GM19328 (cell line): ENCODE measurements at regions not wholly inside any gene's neighbourhood (a gene's known extent, or its start where the extent isn't known, plus 50 kb on each side); places are given as distances from the start of the nearest gene placed in this dataset.
"Not testable (repeated sequence)": the region's sequence is repeated elsewhere in the genome, so short reads cannot be mapped to it uniquely, and the experiment has no call there.

Experiments used
- ATAC-seq: cut with Tn5 transposase; IDR thresholded peaks from one replicate; pipeline ENCODE4 v1.9.1; 2021; ENCODE audit warnings: mild to moderate bottlenecking, moderate library complexity; ENCODE audit not compliant: unreplicated experiment

GRCh38 chr6:144602523-144603180 is 317.5 kb downstream of the UTRN start:
- ATAC-seq, result no peak

- no peak for ATAC-seq
These were observed 320.9 kb downstream of the UTRN start for GRCh38 chr6:144606083-144606482.

- no peak for ATAC-seq
These were observed 323.0 kb downstream of the UTRN start for GRCh38 chr6:144607998-144608735.

- no peak for ATAC-seq
These were observed 327.7 kb downstream of the UTRN start for GRCh38 chr6:144612811-144613210.

- ATAC-seq, result no peak
These were observed 328.7 kb downstream of the UTRN start for GRCh38 chr6:144613859-144614258.

GRCh38 chr6:144615870-144616269 is 330.7 kb downstream of the UTRN start:
- ATAC-seq, result no peak

- no peak for ATAC-seq
These were observed 332.1 kb downstream of the UTRN start for GRCh38 chr6:144617191-144617590.

GRCh38 chr6:144617708-144618107 is 332.6 kb downstream of the UTRN start:
- ATAC-seq, result no peak

- no peak for ATAC-seq
These were observed 334.8 kb downstream of the UTRN start for GRCh38 chr6:144619966-144620365.

GRCh38 chr6:144621332-144621731 is 336.2 kb downstream of the UTRN start:
- ATAC-seq, result no peak

- ATAC-seq, result no peak
These were observed 339.1 kb downstream of the UTRN start for GRCh38 chr6:144624246-144624645.

GRCh38 chr6:144624716-144625115 is 339.6 kb downstream of the UTRN start:
- no peak for ATAC-seq

GRCh38 chr6:144630857-144631256 is 345.7 kb downstream of the UTRN start:
- no peak for ATAC-seq

- ATAC-seq, result no peak
These were observed 347.1 kb downstream of the UTRN start for GRCh38 chr6:144632266-144632665.

- no peak for ATAC-seq
These were observed 348.8 kb downstream of the UTRN start for GRCh38 chr6:144633886-144634285.

- no peak for ATAC-seq
These were observed 349.2 kb downstream of the UTRN start for GRCh38 chr6:144634371-144634770.

GRCh38 chr6:144635051-144635450 is 349.9 kb downstream of the UTRN start:
- ATAC-seq, result no peak

- ATAC-seq, result not testable (repeated sequence)
These were observed 350.9 kb downstream of the UTRN start for GRCh38 chr6:144636025-144636424.

GRCh38 chr6:144637541-144637940 is 352.4 kb downstream of the UTRN start:
- ATAC-seq, result no peak

GRCh38 chr6:144639654-144640053 is 354.5 kb downstream of the UTRN start:
- no peak for ATAC-seq

GRCh38 chr6:144641286-144641685 is 356.2 kb downstream of the UTRN start:
- ATAC-seq, result no peak

- ATAC-seq, result no peak
These were observed 359.6 kb downstream of the UTRN start for GRCh38 chr6:144644776-144645175.
